HL-60 (cell line): ENCODE measurements at regions not wholly inside any gene's neighbourhood (a gene's known extent, or its start where the extent isn't known, plus 50 kb on each side); places are given as distances from the start of the nearest gene placed in this dataset.

ENCODE experiments used
- DNase-seq, 2 experiments: peaks; one replicate each; pipeline ENCODE4 v3.0.0-alpha.2; 2010 to 2020; ENCODE audit warnings: low read depth in 1 of 2, low spot score in 1 of 2
- H3K27ac ChIP-seq: fragments of 250-450 bp; sonication (Bioruptor Pico); replicated peaks from 2 replicates; pipeline ENCODE4 v1.5.1; 2020; ENCODE audit warnings: mild to moderate bottlenecking, moderate library complexity
- H3K27me3 ChIP-seq: fragments of 250-450 bp; sonication (Bioruptor Pico); 2 replicates; pipeline ENCODE4 v1.5.1; 2021; ENCODE audit warnings: mild to moderate bottlenecking, moderate library complexity; ENCODE audit not compliant: insufficient read depth, poor library complexity, severe bottlenecking
- H3K4me3 ChIP-seq: replicated peaks from 2 replicates; pipeline ENCODE4 v1.5.1; 2011; ENCODE audit warnings: mild to moderate bottlenecking, control low read depth, low read length; ENCODE audit not compliant: insufficient read depth
- CTCF ChIP-seq: IDR thresholded peaks from one replicate; pipeline ENCODE4 v1.5.1; 2011; ENCODE audit warnings: low read length, control low read depth, inconsistent platforms; ENCODE audit not compliant: insufficient read depth
- GABPA ChIP-seq: IDR thresholded peaks from 2 replicates; pipeline ENCODE4 v1.6.1; 2012; ENCODE audit warnings: low read depth
- POLR2AphosphoS5 ChIP-seq: IDR thresholded peaks from 2 replicates; pipeline ENCODE4 v1.6.1; 2012; ENCODE audit warnings: low read depth
- REST ChIP-seq: IDR thresholded peaks from 2 replicates; pipeline ENCODE4 v1.6.1; 2012; ENCODE audit warnings: low read depth; ENCODE audit not compliant: insufficient replicate concordance
- SPI1 ChIP-seq: IDR thresholded peaks from 2 replicates; pipeline ENCODE4 v1.6.1; 2012; ENCODE audit warnings: low read depth, mild to moderate bottlenecking, borderline replicate concordance

GRCh38 chr6:28808383-28808782, 115.4 kb downstream of the TRIM27 start:
- no peak overlapping the region for H3K4me3 ChIP-seq
- no peak overlapping the region for H3K27ac ChIP-seq
- H3K27me3 ChIP-seq: peaks cover 17% of the 10 kb centered on the region
- DNase-seq: no peak
- TF ChIP-seq REST (no peak), POLR2AphosphoS5 (no peak), GABPA (no peak), CTCF (no peak), SPI1 (no peak)

GRCh38 chr6:28809947-28810658, 113.7 kb downstream of the TRIM27 start:
- no peak for DNase-seq
- Histone ChIP-seq H3K4me3 (peak overlapping the region; percentile 40), H3K27me3 (peaks cover 24% of the 10 kb centered on the region), H3K27ac (no peak overlapping the region)
- TF ChIP-seq GABPA: no peak
- TF ChIP-seq SPI1: no peak
- no peak for TF ChIP-seq POLR2AphosphoS5
- no peak for TF ChIP-seq REST

GRCh38 chr6:28810659-28811053, 113.1 kb downstream of the TRIM27 start:
- peak overlapping the region; percentile 40 for H3K4me3 ChIP-seq
- DNase-seq: no peak
- no peak for TF ChIP-seq POLR2AphosphoS5
- no peak for TF ChIP-seq REST
- no peak for TF ChIP-seq GABPA
- TF ChIP-seq SPI1: no peak
- TF ChIP-seq CTCF: no peak
- H3K27me3 ChIP-seq: peaks cover 24% of the 10 kb centered on the region
- H3K27ac ChIP-seq: no peak overlapping the region
